SKM-1 treated with dmso at 0.1 percent for 144 hours (cell line): ENCODE measurements at regions not wholly inside any gene's neighbourhood (a gene's known extent, or its start where the extent isn't known, plus 50 kb on each side); places are given as distances from the start of the nearest gene placed in this dataset.

Experiments
- DNase-seq: peaks from one replicate; lab custom pipeline; 2025; ENCODE audit not compliant: unreplicated experiment; lab: John Stamatoyannopoulos, UW

GRCh38 chr15:53462651-53463050 is 296.8 kb downstream of the WDR72 start:
- no peak for DNase-seq

- no peak for DNase-seq
These were observed 297.8 kb downstream of the WDR72 start for GRCh38 chr15:53461677-53462076.

- DNase-seq = no peak
These were observed 300.7 kb downstream of the WDR72 start for GRCh38 chr15:53458736-53459135.

- no peak for DNase-seq
These were observed 302.0 kb downstream of the WDR72 start for GRCh38 chr15:53457479-53457878.

GRCh38 chr15:53454843-53455721 is 304.4 kb downstream of the WDR72 start:
- DNase-seq = no peak

- DNase-seq = no peak
These were observed 305.0 kb downstream of the WDR72 start for GRCh38 chr15:53454535-53454842.

GRCh38 chr15:53453253-53454105 is 306.0 kb downstream of the WDR72 start:
- no peak for DNase-seq

- no peak for DNase-seq
These were observed 311.0 kb downstream of the WDR72 start for GRCh38 chr15:53448232-53449015.

- DNase-seq = no peak
These were observed 311.7 kb downstream of the WDR72 start for GRCh38 chr15:53447742-53448141.

- DNase-seq = no peak
These were observed 312.3 kb downstream of the WDR72 start for GRCh38 chr15:53447053-53447574.

GRCh38 chr15:53446376-53446775 is 313.1 kb downstream of the WDR72 start:
- DNase-seq = no peak

GRCh38 chr15:53445531-53445930 is 313.9 kb downstream of the WDR72 start:
- DNase-seq = no peak

GRCh38 chr15:53437985-53438841 is 321.2 kb downstream of the WDR72 start:
- DNase-seq = no peak

GRCh38 chr15:53437366-53437765 is 322.1 kb downstream of the WDR72 start:
- no peak for DNase-seq

- no peak for DNase-seq
These were observed 325.2 kb downstream of the WDR72 start for GRCh38 chr15:53434174-53434678.

GRCh38 chr15:53416219-53416940 is 343.1 kb downstream of the WDR72 start:
- DNase-seq = no peak

GRCh38 chr15:53414167-53414566 is 345.3 kb downstream of the WDR72 start:
- no peak for DNase-seq

GRCh38 chr15:53412542-53412941 is 346.9 kb downstream of the WDR72 start:
- DNase-seq = no peak

- no peak for DNase-seq
These were observed 354.5 kb downstream of the WDR72 start for GRCh38 chr15:53404930-53405493.
